ENCODE measurements at regions not wholly inside any gene's neighbourhood (a gene's known extent, or its start where the extent isn't known, plus 50 kb on each side); places are given as distances from the start of the nearest gene placed in this dataset.
A peak's percentile ranks its signal among the peaks of the same experiment; 100 is the strongest.

DNA sequence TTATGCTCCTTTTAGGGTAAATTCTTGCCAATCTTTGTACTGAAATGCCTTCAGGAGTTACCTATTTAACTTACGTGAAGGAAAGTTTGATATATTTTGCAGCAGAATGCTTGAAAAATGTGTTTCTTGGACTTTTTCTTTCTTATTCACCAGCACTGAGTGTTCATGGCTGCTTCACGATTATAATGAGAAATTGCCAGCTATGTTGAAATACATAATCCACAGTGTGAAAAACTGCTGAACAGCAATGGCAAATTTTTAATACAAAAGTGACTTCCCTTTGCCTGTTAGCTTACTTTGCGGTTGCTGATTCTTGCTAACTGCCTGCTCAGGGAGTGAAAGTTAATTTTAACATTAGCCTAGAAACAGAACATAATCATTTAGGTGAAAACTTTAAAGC, 153.8 kb upstream of the SLC4A4 start:
- no peaks in the 10 kb centered on the region for H3K9me3 ChIP-seq
- intact Hi-C loops (cut with DNase I; ENCODE audit: low total_unique reads), result no loop called here
- no peaks in the 10 kb centered on the region for H3K27me3 ChIP-seq
- WGBS, 2 donors, result 76 to 80% methylated on average over 3 of the region's 3 CpGs
- TF ChIP-seq, protein P1, sequence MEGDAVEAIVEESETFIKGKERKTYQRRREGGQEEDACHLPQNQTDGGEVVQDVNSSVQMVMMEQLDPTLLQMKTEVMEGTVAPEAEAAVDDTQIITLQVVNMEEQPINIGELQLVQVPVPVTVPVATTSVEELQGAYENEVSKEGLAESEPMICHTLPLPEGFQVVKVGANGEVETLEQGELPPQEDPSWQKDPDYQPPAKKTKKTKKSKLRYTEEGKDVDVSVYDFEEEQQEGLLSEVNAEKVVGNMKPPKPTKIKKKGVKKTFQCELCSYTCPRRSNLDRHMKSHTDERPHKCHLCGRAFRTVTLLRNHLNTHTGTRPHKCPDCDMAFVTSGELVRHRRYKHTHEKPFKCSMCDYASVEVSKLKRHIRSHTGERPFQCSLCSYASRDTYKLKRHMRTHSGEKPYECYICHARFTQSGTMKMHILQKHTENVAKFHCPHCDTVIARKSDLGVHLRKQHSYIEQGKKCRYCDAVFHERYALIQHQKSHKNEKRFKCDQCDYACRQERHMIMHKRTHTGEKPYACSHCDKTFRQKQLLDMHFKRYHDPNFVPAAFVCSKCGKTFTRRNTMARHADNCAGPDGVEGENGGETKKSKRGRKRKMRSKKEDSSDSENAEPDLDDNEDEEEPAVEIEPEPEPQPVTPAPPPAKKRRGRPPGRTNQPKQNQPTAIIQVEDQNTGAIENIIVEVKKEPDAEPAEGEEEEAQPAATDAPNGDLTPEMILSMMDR (IDR thresholded peaks at IDR 0.05), result no peak
- no peak overlapping the region for H3K4me3 ChIP-seq
- peaks cover 6% of the 10 kb centered on the region for H3K4me1 ChIP-seq
- DNase-seq, result no peak
- H3K36me3 ChIP-seq (ENCODE audit: low read depth, missing control alignments), result no peaks in the 10 kb centered on the region
- no peak overlapping the region for H3K27ac ChIP-seq

DNA sequence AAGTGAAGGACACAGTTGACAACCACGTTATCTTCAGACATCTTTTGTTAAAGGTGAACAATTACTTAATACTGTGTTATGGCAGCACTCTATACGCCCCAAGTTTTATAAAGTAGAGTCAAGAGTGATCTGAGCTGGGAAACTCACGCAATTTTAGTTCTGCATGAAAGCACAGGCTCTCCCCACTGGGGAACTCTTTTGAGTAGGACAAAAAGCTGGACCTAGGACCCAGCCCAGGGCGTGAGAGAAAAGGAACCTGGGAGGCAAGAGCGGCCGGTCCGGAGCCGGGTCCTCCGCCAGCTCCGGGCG, 152.6 kb upstream of the SLC4A4 start:
- WGBS, 2 donors, result 2 to 4% methylated on average over 5 to 11 of the region's 11 CpGs
- H3K9me3 ChIP-seq, result no peaks in the 10 kb centered on the region
- no peaks in the 10 kb centered on the region for H3K27me3 ChIP-seq
- peak overlapping the region; percentile 56 to 62 for H3K4me3 ChIP-seq
- H3K4me1 ChIP-seq, result peaks cover 6% of the 10 kb centered on the region
- intact Hi-C loops (cut with DNase I; ENCODE audit: low total_unique reads), result no loop called here
- H3K27ac ChIP-seq, result no peak overlapping the region
- TF ChIP-seq, protein P1 (IDR thresholded peaks at IDR 0.05), result no peak
- no peak for TF ChIP-seq POLR2A (IDR thresholded peaks at IDR 0.05)
- H3K36me3 ChIP-seq (ENCODE audit: low read depth, missing control alignments), result no peaks in the 10 kb centered on the region
- DNase-seq, result no peak

DNA sequence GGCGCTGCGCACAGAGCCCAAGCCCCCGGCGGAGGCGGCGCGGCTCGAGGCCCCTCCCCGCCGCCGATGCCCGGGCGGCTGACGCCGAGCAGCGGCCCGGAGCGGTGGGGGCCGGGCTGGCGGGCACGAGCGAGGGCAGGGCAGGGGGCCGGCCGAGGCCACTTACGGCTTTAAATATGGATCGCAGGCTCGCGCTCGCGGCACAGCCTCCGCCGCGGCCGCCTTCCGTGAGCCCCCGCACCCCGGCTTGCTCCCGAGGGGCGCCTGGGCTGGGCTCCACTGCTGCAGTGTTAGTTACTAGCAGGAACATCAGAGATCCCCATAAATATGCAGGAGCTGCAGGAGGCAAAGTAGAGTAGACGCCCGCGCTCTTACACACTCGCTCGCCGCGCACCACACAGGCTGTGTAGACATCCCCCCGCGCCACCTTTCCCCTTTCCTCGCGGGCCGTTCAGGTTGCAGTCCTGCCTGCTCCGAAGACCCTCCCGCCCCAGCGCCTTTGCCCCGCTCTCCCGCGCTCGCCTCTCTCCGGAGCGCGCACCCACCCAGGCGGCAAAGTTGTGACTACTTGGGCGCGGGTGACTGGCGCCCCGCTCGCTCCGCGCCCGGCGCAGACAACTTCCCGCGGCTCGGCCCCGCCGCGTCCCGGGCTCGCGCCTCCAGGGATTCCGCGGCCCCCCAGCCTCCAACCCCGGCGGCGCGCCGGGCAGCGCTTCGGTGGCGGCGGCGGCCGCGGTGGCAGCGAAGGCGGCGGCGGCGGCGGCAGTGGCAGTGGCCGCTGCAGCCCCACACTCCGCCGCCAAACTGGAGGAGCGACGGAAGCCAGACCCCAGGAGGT, 152.0 kb upstream of the SLC4A4 start:
- TF ChIP-seq POLR2A (IDR thresholded peaks at IDR 0.05), result no peak
- TF ChIP-seq, protein P1 (IDR thresholded peaks at IDR 0.05), result no peak
- peak; percentile 44 for DNase-seq
- no peaks in the 10 kb centered on the region for H3K36me3 ChIP-seq (ENCODE audit: low read depth, missing control alignments)
- peaks cover 6% of the 10 kb centered on the region for H3K4me1 ChIP-seq
- H3K27me3 ChIP-seq, result no peaks in the 10 kb centered on the region
- H3K27ac ChIP-seq, result peak overlapping the region; percentile 13 to 59
- intact Hi-C loops (cut with DNase I; ENCODE audit: low total_unique reads), result no loop called here
- WGBS, 2 donors, result 2% methylated on average over 18 to 46 of the region's 105 CpGs
- peak overlapping the region; percentile 56 to 62 for H3K4me3 ChIP-seq
- no peaks in the 10 kb centered on the region for H3K9me3 ChIP-seq

DNA sequence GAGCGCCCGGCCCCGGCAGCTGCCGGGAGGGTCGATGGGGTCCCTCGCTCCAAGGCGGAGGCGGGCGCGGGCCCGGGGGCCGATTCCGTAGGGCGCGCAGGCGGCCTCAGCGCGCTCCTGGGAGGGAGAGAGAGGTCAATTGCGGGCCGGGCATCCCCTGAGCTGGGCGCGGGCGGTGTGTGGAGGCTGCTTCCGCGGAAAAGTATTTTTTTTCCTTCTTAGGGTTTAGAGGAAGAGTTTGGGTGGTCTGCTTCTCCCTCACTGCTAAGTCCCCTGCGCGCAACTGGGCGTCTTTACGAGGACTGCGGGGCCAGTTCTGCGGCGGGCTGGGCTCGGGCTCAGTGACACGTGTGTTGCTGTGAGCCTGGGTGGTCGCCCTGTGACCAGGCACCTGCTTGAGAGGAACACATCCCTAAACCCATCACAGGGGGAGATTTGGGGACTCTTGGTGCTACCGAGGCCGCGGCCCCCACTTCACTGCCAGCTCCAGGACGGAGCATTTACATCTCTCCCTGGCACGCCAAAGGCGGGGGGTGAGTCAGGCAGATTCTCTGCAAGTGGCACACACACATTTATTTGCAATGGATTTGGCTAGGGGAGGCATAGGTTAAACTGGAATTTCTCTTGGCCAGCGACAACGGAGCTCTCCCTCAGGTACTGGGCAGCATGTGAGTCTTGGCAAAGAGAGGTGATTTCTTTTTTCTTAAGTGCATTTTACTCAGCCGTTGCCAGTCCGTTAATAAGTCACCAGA, 151.2 kb upstream of the SLC4A4 start:
- intact Hi-C loops (cut with DNase I; ENCODE audit: low total_unique reads), result no loop called here
- H3K27me3 ChIP-seq, result no peaks in the 10 kb centered on the region
- no peaks in the 10 kb centered on the region for H3K36me3 ChIP-seq (ENCODE audit: low read depth, missing control alignments)
- peak overlapping the region in 1 of 2 donors; percentile 59 for H3K27ac ChIP-seq
- H3K4me3 ChIP-seq, result peak overlapping the region; percentile 56 to 62
- no peaks in the 10 kb centered on the region for H3K9me3 ChIP-seq
- TF ChIP-seq, protein P1 (IDR thresholded peaks at IDR 0.05), result no peak
- no peak for TF ChIP-seq POLR2A (IDR thresholded peaks at IDR 0.05)
- DNase-seq, result peak; percentile 16
- H3K4me1 ChIP-seq, result peaks cover 6% of the 10 kb centered on the region
- WGBS, 2 donors, result 1% methylated on average over 4 to 27 of the region's 45 CpGs
